Memory B cell (primary cell): ENCODE measurements at regions not wholly inside any gene's neighbourhood (a gene's known extent, or its start where the extent isn't known, plus 50 kb on each side); places are given as distances from the start of the nearest gene placed in this dataset.

ENCODE experiments used
- ATAC-seq: fragments of 150-1000 bp; cut with Tn5 transposase; 2 replicates; pipeline ENCODE4 v1.10.0; 2021; ENCODE audit warnings: low read depth, mild to moderate bottlenecking, moderate library complexity
- DNase-seq, 2 donors: peaks; one replicate each; pipeline ENCODE4 v3.0.0; 2022; ENCODE audit warnings: low spot score in 2 of 2
- H3K27ac Mint-ChIP-seq: one replicate; pipeline ENCODE4 v1.8.0; 2022; ENCODE audit warnings: mild to moderate bottlenecking, moderate library complexity, mixed read lengths
- H3K27me3 Mint-ChIP-seq: one replicate; pipeline ENCODE4 v1.8.0; 2022; ENCODE audit warnings: mixed read lengths
- H3K36me3 Mint-ChIP-seq: one replicate; pipeline ENCODE4 v1.8.0; 2022; ENCODE audit warnings: mild to moderate bottlenecking, mixed read lengths
- H3K4me1 Mint-ChIP-seq: one replicate; pipeline ENCODE4 v1.8.0; 2022; ENCODE audit warnings: mixed read lengths
- H3K4me3 Mint-ChIP-seq: one replicate; pipeline ENCODE4 v1.8.0; 2022; ENCODE audit warnings: mild to moderate bottlenecking, moderate library complexity, mixed read lengths
- H3K9me3 Mint-ChIP-seq: one replicate; pipeline ENCODE4 v1.8.0; 2022; ENCODE audit warnings: mixed read lengths

GRCh38 chr6:103979308-103979707 is 880.4 kb downstream of the HACE1 start:
- Mint-ChIP-seq H3K27me3 (no peaks in the 10 kb centered on the region), H3K9me3 (peaks cover 2% of the 10 kb centered on the region), H3K27ac (no peak overlapping the region), H3K4me1 (no peaks in the 10 kb centered on the region), H3K4me3 (no peak overlapping the region), H3K36me3 (no peaks in the 10 kb centered on the region)
- ATAC-seq (no peak), DNase-seq (no peak)

GRCh38 chr6:103937389-103937788 is 922.3 kb downstream of the HACE1 start:
- no peak overlapping the region for H3K4me3 Mint-ChIP-seq
- H3K36me3 Mint-ChIP-seq, result no peaks in the 10 kb centered on the region
- no peak for DNase-seq
- H3K27me3 Mint-ChIP-seq, result no peaks in the 10 kb centered on the region
- ATAC-seq, result no peak
- H3K9me3 Mint-ChIP-seq, result peaks cover 3% of the 10 kb centered on the region
- H3K27ac Mint-ChIP-seq, result no peak overlapping the region
- no peaks in the 10 kb centered on the region for H3K4me1 Mint-ChIP-seq

GRCh38 chr6:103925317-103925716 is 934.4 kb downstream of the HACE1 start:
- Mint-ChIP-seq H3K27ac (no peak overlapping the region), H3K27me3 (no peaks in the 10 kb centered on the region), H3K36me3 (no peaks in the 10 kb centered on the region), H3K9me3 (peaks cover 6% of the 10 kb centered on the region), H3K4me3 (no peak overlapping the region), H3K4me1 (no peaks in the 10 kb centered on the region)
- ATAC-seq (no peak), DNase-seq (no peak)

- no peaks in the 10 kb centered on the region for H3K36me3 Mint-ChIP-seq
- H3K4me3 Mint-ChIP-seq, result no peak overlapping the region
- no peak overlapping the region for H3K27ac Mint-ChIP-seq
- peaks cover 2% of the 10 kb centered on the region for H3K9me3 Mint-ChIP-seq
- ATAC-seq (no peak), DNase-seq (no peak)
- no peaks in the 10 kb centered on the region for H3K27me3 Mint-ChIP-seq
- H3K4me1 Mint-ChIP-seq, result no peaks in the 10 kb centered on the region
Measured at GRCh38 chr6:103910018-103910417, 949.7 kb downstream of the HACE1 start.

- ATAC-seq (no peak), DNase-seq (no peak)
- Mint-ChIP-seq H3K27ac (no peak overlapping the region), H3K4me1 (no peaks in the 10 kb centered on the region), H3K27me3 (no peaks in the 10 kb centered on the region), H3K9me3 (peaks cover 5% of the 10 kb centered on the region), H3K4me3 (no peak overlapping the region), H3K36me3 (no peaks in the 10 kb centered on the region)
Measured at GRCh38 chr6:103908898-103909297, 950.8 kb downstream of the HACE1 start.

GRCh38 chr6:103895136-103895535 is 964.6 kb downstream of the HACE1 start:
- ATAC-seq, result no peak
- Mint-ChIP-seq H3K9me3 (peaks cover 6% of the 10 kb centered on the region), H3K36me3 (no peaks in the 10 kb centered on the region), H3K4me3 (no peak overlapping the region), H3K27ac (no peak overlapping the region), H3K27me3 (no peaks in the 10 kb centered on the region), H3K4me1 (no peaks in the 10 kb centered on the region)
- no peak for DNase-seq

- ATAC-seq, result no peak
- H3K27me3 Mint-ChIP-seq, result no peaks in the 10 kb centered on the region
- no peak for DNase-seq
- no peak overlapping the region for H3K4me3 Mint-ChIP-seq
- no peaks in the 10 kb centered on the region for H3K4me1 Mint-ChIP-seq
- H3K36me3 Mint-ChIP-seq, result no peaks in the 10 kb centered on the region
- peaks cover 3% of the 10 kb centered on the region for H3K9me3 Mint-ChIP-seq
- no peak overlapping the region for H3K27ac Mint-ChIP-seq
Measured at GRCh38 chr6:103893141-103893581, 966.6 kb downstream of the HACE1 start.

- Mint-ChIP-seq H3K27me3 (no peaks in the 10 kb centered on the region), H3K36me3 (no peaks in the 10 kb centered on the region), H3K4me1 (no peaks in the 10 kb centered on the region), H3K27ac (no peak overlapping the region), H3K4me3 (no peak overlapping the region), H3K9me3 (peaks cover 2% of the 10 kb centered on the region)
- no peak for DNase-seq
- no peak for ATAC-seq
Measured at GRCh38 chr6:103886951-103887350, 972.8 kb downstream of the HACE1 start.

- Mint-ChIP-seq H3K9me3 (peaks cover 2% of the 10 kb centered on the region), H3K27me3 (no peaks in the 10 kb centered on the region), H3K4me1 (no peaks in the 10 kb centered on the region), H3K4me3 (no peak overlapping the region), H3K27ac (no peak overlapping the region), H3K36me3 (no peaks in the 10 kb centered on the region)
- DNase-seq (no peak), ATAC-seq (no peak)
Measured at GRCh38 chr6:103885446-103885845, 974.3 kb downstream of the HACE1 start.

GRCh38 chr6:103879800-103880199 is 979.9 kb downstream of the HACE1 start:
- Mint-ChIP-seq H3K36me3 (no peaks in the 10 kb centered on the region), H3K27ac (no peak overlapping the region), H3K4me1 (no peaks in the 10 kb centered on the region), H3K27me3 (no peaks in the 10 kb centered on the region), H3K9me3 (peaks cover 5% of the 10 kb centered on the region), H3K4me3 (no peak overlapping the region)
- ATAC-seq (no peak), DNase-seq (no peak)

- Mint-ChIP-seq H3K36me3 (no peaks in the 10 kb centered on the region), H3K4me3 (no peak overlapping the region), H3K27ac (no peak overlapping the region), H3K4me1 (no peaks in the 10 kb centered on the region), H3K9me3 (peaks cover 4% of the 10 kb centered on the region), H3K27me3 (no peaks in the 10 kb centered on the region)
- DNase-seq (no peak), ATAC-seq (no peak)
Measured at GRCh38 chr6:103875221-103875620, 984.5 kb downstream of the HACE1 start.

- Mint-ChIP-seq H3K27me3 (no peaks in the 10 kb centered on the region), H3K9me3 (peaks cover 4% of the 10 kb centered on the region), H3K4me1 (no peaks in the 10 kb centered on the region), H3K27ac (no peak overlapping the region), H3K36me3 (no peaks in the 10 kb centered on the region), H3K4me3 (no peak overlapping the region)
- ATAC-seq, result no peak
- no peak for DNase-seq
Measured at GRCh38 chr6:103874575-103874974, 985.1 kb downstream of the HACE1 start.

- ATAC-seq (no peak), DNase-seq (no peak)
- no peaks in the 10 kb centered on the region for H3K36me3 Mint-ChIP-seq
- no peak overlapping the region for H3K27ac Mint-ChIP-seq
- no peaks in the 10 kb centered on the region for H3K4me1 Mint-ChIP-seq
- H3K27me3 Mint-ChIP-seq, result no peaks in the 10 kb centered on the region
- H3K4me3 Mint-ChIP-seq, result no peak overlapping the region
- peaks cover 2% of the 10 kb centered on the region for H3K9me3 Mint-ChIP-seq
Measured at GRCh38 chr6:103872678-103873077, 987.0 kb downstream of the HACE1 start.

- H3K4me1 Mint-ChIP-seq, result no peaks in the 10 kb centered on the region
- no peaks in the 10 kb centered on the region for H3K27me3 Mint-ChIP-seq
- H3K36me3 Mint-ChIP-seq, result no peaks in the 10 kb centered on the region
- H3K27ac Mint-ChIP-seq, result no peak overlapping the region
- ATAC-seq, result no peak
- DNase-seq, result no peak
- peaks cover 2% of the 10 kb centered on the region for H3K9me3 Mint-ChIP-seq
- H3K4me3 Mint-ChIP-seq, result no peak overlapping the region
Measured at GRCh38 chr6:103872233-103872632, 987.5 kb downstream of the HACE1 start.

GRCh38 chr6:103870970-103871369 is 988.7 kb downstream of the HACE1 start:
- no peak for DNase-seq
- Mint-ChIP-seq H3K4me3 (no peak overlapping the region), H3K36me3 (no peaks in the 10 kb centered on the region), H3K9me3 (peaks cover 2% of the 10 kb centered on the region), H3K27ac (no peak overlapping the region), H3K27me3 (no peaks in the 10 kb centered on the region), H3K4me1 (no peaks in the 10 kb centered on the region)
- no peak for ATAC-seq

- Mint-ChIP-seq H3K9me3 (peaks cover 1% of the 10 kb centered on the region), H3K4me3 (no peak overlapping the region), H3K27ac (no peak overlapping the region), H3K27me3 (no peaks in the 10 kb centered on the region), H3K36me3 (no peaks in the 10 kb centered on the region), H3K4me1 (no peaks in the 10 kb centered on the region)
- DNase-seq (no peak), ATAC-seq (no peak)
Measured at GRCh38 chr6:103862297-103862696, 997.4 kb downstream of the HACE1 start.
